H1 (cell line): ENCODE measurements at regions not wholly inside any gene's neighbourhood (a gene's known extent, or its start where the extent isn't known, plus 50 kb on each side); places are given as distances from the start of the nearest gene placed in this dataset.

Experiments used
- CTCF ChIA-PET: fragments of 300-600 bp; sonication (Branson Sonifier 250); formaldehyde crosslinking; loops from one replicate; lab custom pipeline; 2021; ENCODE audit not compliant: partially characterized antibody; lab: Charles Lee
- POLR2A ChIA-PET: fragments of 300-600 bp; sonication (Branson Sonifier 250); formaldehyde crosslinking; loops from one replicate; lab custom pipeline; 2021; ENCODE audit warnings: inconsistent platforms; ENCODE audit not compliant: partially characterized antibody; lab: Charles Lee
- DNase-seq, 2 experiments: peaks; one replicate each; pipeline versions ENCODE4 v3.0.0 to v3.0.0-alpha.2; 2010 to 2022; ENCODE audit warnings: low spot score in 2 of 2, low read depth in 1 of 2, mixed read lengths in 1 of 2
- FAIRE-seq: peaks from 2 replicates; lab custom pipeline; 2011; peaks lifted over from hg19 to GRCh38; lab: Jason Lieb, UNC
- H2AFZ ChIP-seq: 2 replicates; pipeline ENCODE4 v1.8.1; 2012; ENCODE audit warnings: low read length, inconsistent platforms
- H2AK5ac ChIP-seq: 2 replicates; pipeline ENCODE4 v1.6.1; 2013; ENCODE audit warnings: low read depth, low read length
- H2BK120ac ChIP-seq: replicated peaks from 2 replicates; pipeline ENCODE3; 2013; ENCODE audit warnings: low read depth, low read length, inconsistent platforms
- H2BK12ac ChIP-seq: 2 replicates; pipeline ENCODE4 v1.6.1; 2013; ENCODE audit warnings: low read depth, low read length
- H2BK15ac ChIP-seq: 2 replicates; pipeline ENCODE4 v1.6.1; 2013; ENCODE audit warnings: low read length
- H2BK20ac ChIP-seq: 2 replicates; pipeline ENCODE4 v1.6.1; 2013; ENCODE audit warnings: low read length
- H2BK5ac ChIP-seq: 2 replicates; pipeline ENCODE4 v1.6.1; 2013; ENCODE audit warnings: low read depth, low read length
- H3K14ac ChIP-seq: 2 replicates; pipeline ENCODE4 v1.6.1; 2013; ENCODE audit warnings: inconsistent platforms; ENCODE audit not compliant: insufficient read length
- H3K18ac ChIP-seq: 2 replicates; pipeline ENCODE4 v1.6.1; 2013; ENCODE audit warnings: low read length; ENCODE audit errors: extremely low read depth
- H3K23ac ChIP-seq: 2 replicates; pipeline ENCODE4 v1.6.1; 2013; ENCODE audit warnings: inconsistent platforms; ENCODE audit not compliant: insufficient read length
- H3K23me2 ChIP-seq: 2 replicates; pipeline ENCODE4 v1.6.1; 2013; ENCODE audit warnings: low read depth, low read length
- H3K27ac ChIP-seq: 2 replicates; pipeline ENCODE4 v1.6.1; 2011; ENCODE audit warnings: low read depth, low read length, inconsistent platforms
- H3K27me3 ChIP-seq, 4 experiments: replicated peaks in 1 of 4; 1 replicate in 1 of 4; 2 replicates in 3 of 4; pipeline versions ENCODE4 v1.6.1 to v1.8.1; 2011 to 2013; ENCODE audit warnings: low read length in 3 of 4, mild to moderate bottlenecking in 3 of 4, inconsistent platforms in 2 of 4, mixed read lengths in 2 of 4, moderate library complexity in 1 of 4; ENCODE audit not compliant: control insufficient read depth in 3 of 4, insufficient read depth in 3 of 4; ENCODE audit errors: extremely low read depth in 1 of 4
- H3K36me3 ChIP-seq, 4 experiments: 2 replicates each; pipeline versions ENCODE4 v1.6.1 to v1.8.1; 2011 to 2013; ENCODE audit warnings: mild to moderate bottlenecking in 4 of 4, low read length in 3 of 4, moderate library complexity in 2 of 4, control low read depth in 1 of 4, inconsistent platforms in 1 of 4; ENCODE audit not compliant: insufficient read depth in 4 of 4, control insufficient read depth in 2 of 4
- H3K4ac ChIP-seq: replicated peaks from 2 replicates; pipeline ENCODE3; 2013; ENCODE audit warnings: low read length, low read depth, mixed read lengths, inconsistent platforms; ENCODE audit not compliant: insufficient read length
- H3K4me1 ChIP-seq, 4 experiments: replicated peaks in 1 of 4; 1 replicate in 1 of 4; 2 replicates in 3 of 4; pipeline versions ENCODE4 v1.6.1 to v1.8.1; 2011 to 2013; ENCODE audit warnings: low read length in 3 of 4, inconsistent platforms in 2 of 4, mixed read lengths in 1 of 4; ENCODE audit not compliant: insufficient read depth in 4 of 4, control insufficient read depth in 3 of 4
- H3K4me2 ChIP-seq, 2 experiments: 2 replicates each; pipeline versions ENCODE4 v1.6.1 to v1.8.1; 2011 to 2013; ENCODE audit warnings: low read depth in 2 of 2, low read length in 2 of 2, control low read depth in 1 of 2, inconsistent platforms in 1 of 2, mild to moderate bottlenecking in 1 of 2; ENCODE audit not compliant: insufficient read depth in 1 of 2
- H3K4me3 ChIP-seq, 4 experiments: fragments of 200-600, 300-600 bp in 1 of 4; sonication (generic), shearing (Covaris generic), sonication (Bioruptor Twin) in 1 of 4; 2 replicates each; pipeline versions ENCODE4 v1.5.1 to v1.8.1; 2011 to 2016; ENCODE audit warnings: low read length in 4 of 4, low read depth in 3 of 4, control low read depth in 2 of 4, inconsistent platforms in 2 of 4, mild to moderate bottlenecking in 2 of 4, mixed read lengths in 1 of 4, moderate library complexity in 1 of 4; ENCODE audit not compliant: insufficient read depth in 2 of 4; ENCODE audit errors: extremely low read depth in 1 of 4
- H3K56ac ChIP-seq: replicated peaks from 2 replicates; pipeline ENCODE3; 2013; ENCODE audit warnings: low read depth, mild to moderate bottlenecking, mixed read lengths, low read length, inconsistent platforms; ENCODE audit not compliant: insufficient read length
- H3K79me1 ChIP-seq: 2 replicates; pipeline ENCODE4 v1.6.1; 2013; ENCODE audit warnings: low read depth, low read length, control low read depth
- H3K79me2 ChIP-seq, 2 experiments: 2 replicates each; pipeline versions ENCODE4 v1.6.1 to v1.8.1; 2012 to 2013; ENCODE audit warnings: low read length in 2 of 2, mild to moderate bottlenecking in 2 of 2, inconsistent platforms in 1 of 2; ENCODE audit not compliant: insufficient read depth in 2 of 2, control insufficient read depth in 1 of 2
- H3K9ac ChIP-seq, 4 experiments: replicated peaks in 1 of 4; 1 replicate in 1 of 4; 2 replicates in 3 of 4; pipeline versions ENCODE4 v1.6.1 to v1.8.1; 2011 to 2013; ENCODE audit warnings: low read depth in 3 of 4, low read length in 3 of 4, control low read depth in 2 of 4, mild to moderate bottlenecking in 2 of 4, moderate library complexity in 2 of 4, inconsistent platforms in 1 of 4; ENCODE audit errors: extremely low read depth in 1 of 4
- H3K9me3 ChIP-seq, 2 experiments: 2 replicates each; pipeline versions ENCODE4 v1.6.1 to v1.8.1; 2012 to 2013; ENCODE audit warnings: mild to moderate bottlenecking in 2 of 2, moderate library complexity in 2 of 2, control low read depth in 1 of 2, inconsistent platforms in 1 of 2, low read depth in 1 of 2, low read length in 1 of 2, mixed read lengths in 1 of 2; ENCODE audit not compliant: insufficient read depth in 2 of 2
- H4K20me1 ChIP-seq, 2 experiments: replicated peaks in 1 of 2; 2 replicates each; pipeline versions ENCODE3 to v1.8.1; 2011 to 2013; ENCODE audit warnings: inconsistent platforms in 2 of 2, low read length in 2 of 2, mild to moderate bottlenecking in 1 of 2; ENCODE audit not compliant: insufficient read depth in 2 of 2, control insufficient read depth in 1 of 2
- H4K5ac ChIP-seq: 2 replicates; pipeline ENCODE4 v1.6.1; 2013; ENCODE audit warnings: low read length, low read depth, mixed read lengths, inconsistent platforms; ENCODE audit not compliant: insufficient read length
- H4K8ac ChIP-seq: 2 replicates; pipeline ENCODE4 v1.8.0; 2013; ENCODE audit warnings: mild to moderate bottlenecking, moderate library complexity, low read length, inconsistent platforms; ENCODE audit not compliant: insufficient read depth; ENCODE audit errors: extremely low read depth
- H4K91ac ChIP-seq: replicated peaks from 2 replicates; pipeline ENCODE3; 2013; ENCODE audit warnings: low read length, mixed read lengths, inconsistent platforms; ENCODE audit not compliant: insufficient read length
- BRCA1 ChIP-seq: IDR thresholded peaks from 2 replicates; pipeline ENCODE4 v1.6.1; 2012; ENCODE audit warnings: low read depth, low read length, improper control_type of control experiment
- CBX8 ChIP-seq: fragments of 300-800, 300-1000 bp; sonication (generic); IDR thresholded peaks from 2 replicates; pipeline ENCODE4 v1.7.1; 2016; ENCODE audit warnings: low read depth, low read length, borderline replicate concordance
- CTCF ChIP-seq, 3 experiments: IDR thresholded peaks; 1 replicate in 2 of 3; 2 replicates in 1 of 3; pipeline versions ENCODE4 v1.5.1 to v1.6.1; 2011; ENCODE audit warnings: low read length in 3 of 3, mild to moderate bottlenecking in 3 of 3, inconsistent platforms in 2 of 3, low read depth in 1 of 3, moderate library complexity in 1 of 3; ENCODE audit not compliant: insufficient read depth in 1 of 3; ENCODE audit errors: control extremely low read depth in 1 of 3
- HDAC2 ChIP-seq, 2 experiments: fragments of 300-600 bp in 1 of 2; sonication (generic) in 1 of 2; IDR thresholded peaks; 2 replicates each; pipeline ENCODE4 v1.6.1; 2011 to 2012; ENCODE audit warnings: low read depth in 2 of 2, low read length in 2 of 2, mild to moderate bottlenecking in 2 of 2, moderate library complexity in 2 of 2, borderline replicate concordance in 1 of 2, inconsistent platforms in 1 of 2
- MAFK ChIP-seq: IDR thresholded peaks from 2 replicates; pipeline ENCODE4 v1.6.1; 2012; ENCODE audit warnings: low read depth, mild to moderate bottlenecking, improper control_type of control experiment, low read length
- MAX ChIP-seq: IDR thresholded peaks from 2 replicates; pipeline ENCODE4 v1.6.1; 2012; ENCODE audit warnings: inconsistent platforms
- POU5F1 ChIP-seq: IDR thresholded peaks from 2 replicates; pipeline ENCODE4 v1.6.1; 2011; ENCODE audit warnings: low read depth, mild to moderate bottlenecking, low read length, moderate library complexity
- SAP30 ChIP-seq: fragments of 300-600 bp; sonication (generic); IDR thresholded peaks from 2 replicates; pipeline ENCODE4 v1.7.1; 2012; ENCODE audit warnings: low read length, moderate library complexity, mild to moderate bottlenecking, inconsistent platforms; ENCODE audit not compliant: insufficient read depth, insufficient replicate concordance
- SP1 ChIP-seq: IDR thresholded peaks from 2 replicates; pipeline ENCODE4 v1.6.1; 2011; ENCODE audit warnings: low read depth, low read length
- TAF1 ChIP-seq: IDR thresholded peaks from 2 replicates; pipeline ENCODE4 v1.6.1; 2011; ENCODE audit warnings: mild to moderate bottlenecking, low read depth, low read length
- TAF7 ChIP-seq: optimal IDR thresholded peaks from 2 replicates; pipeline ENCODE3; 2011; ENCODE audit warnings: low read depth, mild to moderate bottlenecking, inconsistent platforms, low read length, moderate library complexity, borderline replicate concordance
- TBP ChIP-seq: IDR thresholded peaks from 2 replicates; pipeline ENCODE4 v1.6.1; 2011; ENCODE audit warnings: low read depth, low read length, improper control_type of control experiment
- WGBS, 2 experiments: shearing (Covaris generic) in 1 of 2; methylation state at CpG; one replicate each; pipeline versions ENCODE4 v1.1.6 to v1.1.7; 2013 to 2015; ENCODE audit warnings: low lambda C conversion rate in 2 of 2, mixed read lengths in 2 of 2, inconsistent platforms in 1 of 2, low coverage in 1 of 2, missing lambda C conversion rate in 1 of 2; ENCODE audit not compliant: insufficient replicate concordance in 2 of 2, insufficient coverage in 1 of 2, insufficient read length in 1 of 2; ENCODE audit errors: extremely low coverage in 1 of 2, missing lambda C conversion rate in 1 of 2; 5-methylcytosine and 5-hydroxymethylcytosine counted together

GRCh38 chr7:33730958-33731357 is 174.4 kb upstream of the BMPER start:
- no peak overlapping the region for H3K4ac ChIP-seq
- no peak overlapping the region for H2BK15ac ChIP-seq
- H3K9me3 ChIP-seq, result no peaks in the 10 kb centered on the region
- H2BK120ac ChIP-seq, result no peak overlapping the region
- H4K8ac ChIP-seq, result peak overlapping the region; percentile 72
- no peak overlapping the region for H3K56ac ChIP-seq
- peaks cover 0 to 21% (median 12%) of the 10 kb centered on the region in 4 experiments; a peak in 6 of 7 replicates for H3K4me1 ChIP-seq
- no peaks in the 10 kb centered on the region for H3K79me2 ChIP-seq
- CTCF ChIA-PET, result interaction anchor here (0.7 to 2.2 kb wide), 4 partner anchors 13 to 395 kb away, joined by 3 to 9 read pairs (median 4); no protein-coding TSS in a partner anchor
- no peak overlapping the region for H2AK5ac ChIP-seq
- no peaks in the 10 kb centered on the region for H3K79me1 ChIP-seq
- no peak overlapping the region for H3K4me2 ChIP-seq
- POLR2A ChIA-PET, result no interaction called here
- no peak overlapping the region for H3K18ac ChIP-seq
- no peak overlapping the region for H2AFZ ChIP-seq
- no peak overlapping the region for H3K27ac ChIP-seq
- H4K91ac ChIP-seq, result no peak overlapping the region
- no peaks in the 10 kb centered on the region for H3K27me3 ChIP-seq
- H4K5ac ChIP-seq, result no peak overlapping the region
- H3K23me2 ChIP-seq, result no peaks in the 10 kb centered on the region; the same call in 1 of the 2 replicates
- no peak overlapping the region for H3K14ac ChIP-seq
- no peak overlapping the region for H3K23ac ChIP-seq
- no peaks in the 10 kb centered on the region for H3K36me3 ChIP-seq
- H2BK5ac ChIP-seq, result no peak overlapping the region
- H2BK12ac ChIP-seq, result no peak overlapping the region
- H3K4me3 ChIP-seq, result no peak overlapping the region
- WGBS, 2 experiments, result 92% methylated on average over 4 of the region's 4 CpGs; no CpG with 5 or more reads in 1 of the 2 experiments
- FAIRE-seq (no peak), DNase-seq (no peak)
- H4K20me1 ChIP-seq, result no peaks in the 10 kb centered on the region
- no peak overlapping the region for H3K9ac ChIP-seq
- H2BK20ac ChIP-seq, result no peak overlapping the region
- TF ChIP-seq TBP, result no peak
- TF ChIP-seq CTCF (IDR thresholded peaks at IDR 0.05; ENCODE audit: control extremely low read depth in 1 of 3, insufficient read depth in 1 of 3, low read depth in 1 of 3, low read length in 3 of 3), result no peak
- TF ChIP-seq POU5F1, result no peak
- no peak for TF ChIP-seq TAF1
- TF ChIP-seq SAP30, result no peak
- TF ChIP-seq MAFK, result no peak
- TF ChIP-seq BRCA1, result no peak
- TF ChIP-seq MAX, result no peak
- no peak for TF ChIP-seq CBX8
- TF ChIP-seq HDAC2 (IDR thresholded peaks at IDR 0.05; ENCODE audit: borderline replicate concordance in 1 of 2, low read depth in 2 of 2, low read length in 2 of 2), result no peak
- TF ChIP-seq SP1, result no peak
- no peak for TF ChIP-seq TAF7
